SK-N-SH treated with all-trans-retinoic acid at 6 μM for 48 hours (cell line): ENCODE measurements at regions not wholly inside any gene's neighbourhood (a gene's known extent, or its start where the extent isn't known, plus 50 kb on each side); places are given as distances from the start of the nearest gene placed in this dataset.
A peak's percentile ranks its signal among the peaks of the same experiment; 100 is the strongest.

Source experiments
- ATAC-seq: fragments of 200-7000 bp; cut with Tn5 transposase; 3 replicates; pipeline ENCODE4 v1.9.1; 2020; ENCODE audit warnings: mild to moderate bottlenecking, moderate library complexity
- BACH2 ChIP-seq: fragments of 250-450 bp; sonication (Bioruptor Pico); IDR thresholded peaks from 2 replicates; pipeline ENCODE4 v1.9.0; 2021; ENCODE audit warnings: mild to moderate bottlenecking, borderline replicate concordance
- CSDC2 ChIP-seq: fragments of 250-450 bp; sonication (Bioruptor Pico); IDR thresholded peaks from 2 replicates; pipeline ENCODE4 v1.5.0; 2020; ENCODE audit warnings: mild to moderate bottlenecking, moderate library complexity
- ESRRG ChIP-seq: fragments of 250-450 bp; sonication (Bioruptor Pico); IDR thresholded peaks from 2 replicates; pipeline ENCODE4 v1.6.1; 2021; ENCODE audit warnings: mild to moderate bottlenecking
- GLIS3 ChIP-seq: fragments of 250-450 bp; sonication (Bioruptor Pico); IDR thresholded peaks from 2 replicates; pipeline ENCODE4 v1.5.0; 2020; ENCODE audit warnings: mild to moderate bottlenecking, moderate library complexity
- ISL1 ChIP-seq: fragments of 250-450 bp; sonication (Bioruptor Pico); IDR thresholded peaks from 2 replicates; pipeline ENCODE4 v2.1.2; 2022; ENCODE audit warnings: mild to moderate bottlenecking, moderate library complexity
- PPARA ChIP-seq: fragments of 250-450 bp; sonication (Bioruptor Pico); IDR thresholded peaks from 2 replicates; pipeline ENCODE4 v1.5.0; 2020; ENCODE audit warnings: mild to moderate bottlenecking, borderline replicate concordance
- RARB ChIP-seq: fragments of 250-450 bp; sonication (Bioruptor Pico); IDR thresholded peaks from 2 replicates; pipeline ENCODE4 v1.8.0; 2021; ENCODE audit warnings: mild to moderate bottlenecking, moderate library complexity
- SNAI2 ChIP-seq: fragments of 250-450 bp; sonication (Bioruptor Pico); IDR thresholded peaks from 2 replicates; pipeline ENCODE4 v1.5.0; 2020; ENCODE audit warnings: mild to moderate bottlenecking, moderate library complexity
- TCF4 ChIP-seq: fragments of 250-450 bp; sonication (Bioruptor Pico); IDR thresholded peaks from 2 replicates; pipeline ENCODE4 v1.8.0; 2021; ENCODE audit warnings: mild to moderate bottlenecking, moderate library complexity, borderline replicate concordance
- TOX ChIP-seq: fragments of 250-450 bp; sonication (Bioruptor Pico); IDR thresholded peaks from 2 replicates; pipeline ENCODE4 v1.8.0; 2021; ENCODE audit warnings: mild to moderate bottlenecking, moderate library complexity, borderline replicate concordance
- ZC3H10 ChIP-seq: fragments of 250-450 bp; sonication (Bioruptor Pico); IDR thresholded peaks from 2 replicates; pipeline ENCODE4 v1.5.1; 2021; ENCODE audit warnings: mild to moderate bottlenecking, moderate library complexity
- ZFP3 ChIP-seq: fragments of 250-450 bp; sonication (Bioruptor Pico); IDR thresholded peaks from 2 replicates; pipeline ENCODE4 v1.5.0; 2020; ENCODE audit warnings: mild to moderate bottlenecking, moderate library complexity
- ZFP30 ChIP-seq: fragments of 450-650 bp; formaldehyde crosslinking; IDR thresholded peaks from 2 replicates; pipeline ENCODE4 v1.5.0; 2022; ENCODE audit warnings: mild to moderate bottlenecking, moderate library complexity
- ZNF565 ChIP-seq: fragments of 450-650 bp; formaldehyde crosslinking; conservative IDR thresholded peaks from 2 replicates; pipeline ENCODE4 v1.5.0; 2020; ENCODE audit warnings: low read depth, mild to moderate bottlenecking, moderate library complexity
- ZNF8 ChIP-seq: fragments of 450-650 bp; formaldehyde crosslinking; IDR thresholded peaks from 2 replicates; pipeline ENCODE4 v1.5.0; 2020; ENCODE audit warnings: mild to moderate bottlenecking, moderate library complexity
- TF ChIP-seq, protein P1 (sequence below): fragments of 250-450 bp; sonication (Bioruptor Pico); IDR thresholded peaks from 2 replicates; pipeline ENCODE4 v1.8.0; 2021; ENCODE audit warnings: low read depth, mild to moderate bottlenecking, moderate library complexity, borderline replicate concordance
- TF ChIP-seq, protein P2 (sequence below): fragments of 250-450 bp; sonication (Bioruptor Pico); IDR thresholded peaks from 2 replicates; pipeline ENCODE4 v1.5.1; 2020; ENCODE audit warnings: low read depth, mild to moderate bottlenecking, moderate library complexity
- TF ChIP-seq, protein P3 (sequence below): fragments of 250-450 bp; sonication (Bioruptor Pico); IDR thresholded peaks from 2 replicates; pipeline ENCODE4 v1.5.1; 2021; ENCODE audit warnings: mild to moderate bottlenecking, moderate library complexity
- TF ChIP-seq, protein P4 (sequence below): fragments of 250-450 bp; sonication (Bioruptor Pico); IDR thresholded peaks from 2 replicates; pipeline ENCODE4 v1.5.0; 2020; ENCODE audit warnings: mild to moderate bottlenecking, moderate library complexity

DNA sequence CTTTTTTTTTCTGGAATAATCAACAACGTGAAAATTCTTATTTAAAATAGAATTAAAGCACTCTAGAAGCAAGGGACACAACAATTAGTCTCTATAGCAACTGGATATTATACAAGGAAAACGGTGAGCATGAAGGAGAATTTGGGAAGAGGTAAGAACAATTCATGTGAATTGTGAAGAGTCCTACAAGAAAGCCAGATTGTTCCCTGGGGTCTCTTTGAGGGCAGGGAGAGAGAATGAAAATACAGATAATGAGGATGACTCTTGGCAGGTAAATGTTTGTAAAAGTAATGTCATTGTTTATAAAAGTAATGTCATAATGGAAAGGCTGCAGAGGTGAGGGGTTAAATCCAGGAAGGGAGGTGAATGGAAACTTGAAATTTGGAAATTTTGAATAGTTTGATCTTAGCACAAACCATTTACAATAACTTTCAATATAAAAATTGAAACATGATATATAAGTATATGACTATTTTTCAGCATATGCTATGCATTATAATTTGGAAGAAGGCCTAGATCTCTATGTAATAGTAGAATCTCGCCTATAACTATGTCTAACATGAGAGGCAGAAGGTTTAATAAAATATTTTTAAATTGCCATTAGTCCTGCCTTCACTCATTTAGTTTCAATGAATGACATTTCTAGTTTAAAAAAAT, 378.8 kb upstream of the DCN start:
- ATAC-seq = no peak
- TF ChIP-seq TCF4 = no peak
- TF ChIP-seq RARB (CRISPR knock-in tag) = no peak
- TF ChIP-seq, protein P1, sequence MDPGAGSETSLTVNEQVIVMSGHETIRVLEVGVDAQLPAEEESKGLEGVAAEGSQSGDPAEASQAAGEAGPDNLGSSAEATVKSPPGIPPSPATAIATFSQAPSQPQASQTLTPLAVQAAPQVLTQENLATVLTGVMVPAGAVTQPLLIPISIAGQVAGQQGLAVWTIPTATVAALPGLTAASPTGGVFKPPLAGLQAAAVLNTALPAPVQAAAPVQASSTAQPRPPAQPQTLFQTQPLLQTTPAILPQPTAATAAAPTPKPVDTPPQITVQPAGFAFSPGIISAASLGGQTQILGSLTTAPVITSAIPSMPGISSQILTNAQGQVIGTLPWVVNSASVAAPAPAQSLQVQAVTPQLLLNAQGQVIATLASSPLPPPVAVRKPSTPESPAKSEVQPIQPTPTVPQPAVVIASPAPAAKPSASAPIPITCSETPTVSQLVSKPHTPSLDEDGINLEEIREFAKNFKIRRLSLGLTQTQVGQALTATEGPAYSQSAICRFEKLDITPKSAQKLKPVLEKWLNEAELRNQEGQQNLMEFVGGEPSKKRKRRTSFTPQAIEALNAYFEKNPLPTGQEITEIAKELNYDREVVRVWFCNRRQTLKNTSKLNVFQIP (CRISPR knock-in tag) = no peak
- no peak for TF ChIP-seq BACH2 (CRISPR knock-in tag)
- TF ChIP-seq ZNF8 (CRISPR knock-in tag) = no peak
- TF ChIP-seq ZFP30 (CRISPR knock-in tag) = no peak
- TF ChIP-seq PPARA (CRISPR knock-in tag) = no peak
- TF ChIP-seq SNAI2 (CRISPR knock-in tag) = no peak
- TF ChIP-seq GLIS3 (CRISPR knock-in tag) = no peak
- no peak for TF ChIP-seq TOX (CRISPR knock-in tag)
- TF ChIP-seq, protein P2, sequence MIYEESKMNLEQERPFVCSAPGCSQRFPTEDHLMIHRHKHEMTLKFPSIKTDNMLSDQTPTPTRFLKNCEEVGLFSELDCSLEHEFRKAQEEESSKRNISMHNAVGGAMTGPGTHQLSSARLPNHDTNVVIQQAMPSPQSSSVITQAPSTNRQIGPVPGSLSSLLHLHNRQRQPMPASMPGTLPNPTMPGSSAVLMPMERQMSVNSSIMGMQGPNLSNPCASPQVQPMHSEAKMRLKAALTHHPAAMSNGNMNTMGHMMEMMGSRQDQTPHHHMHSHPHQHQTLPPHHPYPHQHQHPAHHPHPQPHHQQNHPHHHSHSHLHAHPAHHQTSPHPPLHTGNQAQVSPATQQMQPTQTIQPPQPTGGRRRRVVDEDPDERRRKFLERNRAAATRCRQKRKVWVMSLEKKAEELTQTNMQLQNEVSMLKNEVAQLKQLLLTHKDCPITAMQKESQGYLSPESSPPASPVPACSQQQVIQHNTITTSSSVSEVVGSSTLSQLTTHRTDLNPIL (CRISPR knock-in tag) = no peak
- TF ChIP-seq, protein P3, sequence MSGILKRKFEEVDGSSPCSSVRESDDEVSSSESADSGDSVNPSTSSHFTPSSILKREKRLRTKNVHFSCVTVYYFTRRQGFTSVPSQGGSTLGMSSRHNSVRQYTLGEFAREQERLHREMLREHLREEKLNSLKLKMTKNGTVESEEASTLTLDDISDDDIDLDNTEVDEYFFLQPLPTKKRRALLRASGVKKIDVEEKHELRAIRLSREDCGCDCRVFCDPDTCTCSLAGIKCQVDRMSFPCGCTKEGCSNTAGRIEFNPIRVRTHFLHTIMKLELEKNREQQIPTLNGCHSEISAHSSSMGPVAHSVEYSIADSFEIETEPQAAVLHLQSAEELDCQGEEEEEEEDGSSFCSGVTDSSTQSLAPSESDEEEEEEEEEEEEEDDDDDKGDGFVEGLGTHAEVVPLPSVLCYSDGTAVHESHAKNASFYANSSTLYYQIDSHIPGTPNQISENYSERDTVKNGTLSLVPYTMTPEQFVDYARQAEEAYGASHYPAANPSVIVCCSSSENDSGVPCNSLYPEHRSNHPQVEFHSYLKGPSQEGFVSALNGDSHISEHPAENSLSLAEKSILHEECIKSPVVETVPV (CRISPR knock-in tag) = no peak
- TF ChIP-seq ZFP3 (CRISPR knock-in tag) = no peak
- TF ChIP-seq ZC3H10 (CRISPR knock-in tag) = no peak
- TF ChIP-seq CSDC2 (CRISPR knock-in tag) = no peak
- TF ChIP-seq, protein P4, sequence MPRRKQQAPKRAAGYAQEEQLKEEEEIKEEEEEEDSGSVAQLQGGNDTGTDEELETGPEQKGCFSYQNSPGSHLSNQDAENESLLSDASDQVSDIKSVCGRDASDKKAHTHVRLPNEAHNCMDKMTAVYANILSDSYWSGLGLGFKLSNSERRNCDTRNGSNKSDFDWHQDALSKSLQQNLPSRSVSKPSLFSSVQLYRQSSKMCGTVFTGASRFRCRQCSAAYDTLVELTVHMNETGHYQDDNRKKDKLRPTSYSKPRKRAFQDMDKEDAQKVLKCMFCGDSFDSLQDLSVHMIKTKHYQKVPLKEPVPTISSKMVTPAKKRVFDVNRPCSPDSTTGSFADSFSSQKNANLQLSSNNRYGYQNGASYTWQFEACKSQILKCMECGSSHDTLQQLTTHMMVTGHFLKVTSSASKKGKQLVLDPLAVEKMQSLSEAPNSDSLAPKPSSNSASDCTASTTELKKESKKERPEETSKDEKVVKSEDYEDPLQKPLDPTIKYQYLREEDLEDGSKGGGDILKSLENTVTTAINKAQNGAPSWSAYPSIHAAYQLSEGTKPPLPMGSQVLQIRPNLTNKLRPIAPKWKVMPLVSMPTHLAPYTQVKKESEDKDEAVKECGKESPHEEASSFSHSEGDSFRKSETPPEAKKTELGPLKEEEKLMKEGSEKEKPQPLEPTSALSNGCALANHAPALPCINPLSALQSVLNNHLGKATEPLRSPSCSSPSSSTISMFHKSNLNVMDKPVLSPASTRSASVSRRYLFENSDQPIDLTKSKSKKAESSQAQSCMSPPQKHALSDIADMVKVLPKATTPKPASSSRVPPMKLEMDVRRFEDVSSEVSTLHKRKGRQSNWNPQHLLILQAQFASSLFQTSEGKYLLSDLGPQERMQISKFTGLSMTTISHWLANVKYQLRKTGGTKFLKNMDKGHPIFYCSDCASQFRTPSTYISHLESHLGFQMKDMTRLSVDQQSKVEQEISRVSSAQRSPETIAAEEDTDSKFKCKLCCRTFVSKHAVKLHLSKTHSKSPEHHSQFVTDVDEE (CRISPR knock-in tag) = no peak
- TF ChIP-seq ZNF565 = no peak
- TF ChIP-seq ESRRG (CRISPR knock-in tag) = no peak
- TF ChIP-seq, all 23 proteins: peak for 0

DNA sequence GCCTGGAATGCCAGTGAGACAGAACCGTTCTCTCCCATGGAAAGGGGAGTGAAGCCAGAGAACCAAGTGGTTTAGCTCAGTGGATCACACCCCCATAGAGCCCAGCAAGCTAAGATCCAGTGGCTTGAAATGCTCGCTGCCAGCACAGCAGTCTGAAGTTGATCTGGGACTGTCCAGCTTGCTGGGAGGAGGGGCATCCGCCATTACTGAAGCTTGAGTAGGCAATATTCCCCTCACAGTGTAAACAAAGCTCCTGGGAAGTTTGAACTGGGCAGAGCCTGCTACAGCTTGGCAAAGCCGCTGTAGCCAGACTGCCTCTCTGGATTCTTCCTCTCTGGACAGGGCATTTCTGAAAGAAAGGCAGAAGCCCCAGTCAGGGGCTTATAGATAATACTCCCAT, 374.3 kb upstream of the DCN start:
- TF ChIP-seq ZNF8 (CRISPR knock-in tag) (no peak), BACH2 (CRISPR knock-in tag) (no peak)
- ATAC-seq = no peak

DNA sequence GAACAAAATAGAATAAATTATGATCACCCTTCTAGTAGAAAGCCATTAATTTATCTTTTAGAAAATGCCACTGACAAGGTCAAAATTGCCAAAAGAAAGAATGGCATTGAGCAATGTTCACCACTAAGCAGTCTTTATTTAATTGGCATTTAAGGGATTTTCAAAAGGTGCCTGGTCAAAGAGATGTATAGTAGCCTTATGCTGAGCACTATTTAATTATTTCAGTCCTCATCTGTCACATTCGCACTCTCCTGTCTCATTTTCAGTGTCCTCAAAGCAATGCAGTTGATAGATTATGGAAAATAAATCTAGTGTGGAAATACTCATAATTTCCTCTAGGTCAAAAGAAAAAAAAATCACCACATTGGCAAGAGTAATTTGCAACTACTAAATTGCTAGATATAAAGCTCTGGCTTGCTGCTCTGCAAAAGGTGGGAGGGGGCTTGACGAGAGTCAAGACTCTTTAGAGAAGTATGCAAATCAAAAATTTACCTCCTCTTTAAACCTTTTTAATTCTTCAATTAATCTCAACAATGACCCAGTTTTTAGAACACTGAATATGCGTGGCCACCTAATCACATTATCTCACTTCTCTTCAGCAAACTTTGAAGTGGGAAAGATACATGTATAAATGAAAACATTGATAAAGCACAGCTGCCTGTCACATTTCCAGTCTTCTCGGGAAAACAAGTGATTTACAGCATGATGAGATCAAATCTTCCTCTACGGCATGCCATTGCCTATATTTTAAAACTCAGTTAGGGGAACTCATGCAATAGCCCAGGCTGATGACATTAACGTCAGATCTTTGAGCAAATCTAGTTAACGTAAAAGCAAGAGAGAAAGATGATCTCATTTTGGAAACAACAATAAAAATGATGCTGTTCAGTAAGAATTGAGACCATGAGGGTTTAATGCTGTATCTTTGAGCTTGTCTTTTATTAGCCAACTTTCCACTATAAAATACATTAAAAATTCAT, 373.1 kb upstream of the DCN start:
- TF ChIP-seq SNAI2 (CRISPR knock-in tag) (no peak), ISL1 (CRISPR knock-in tag) (peak; percentile 84), ZFP3 (CRISPR knock-in tag) (peak; percentile 61; the same call in 1 of the 2 replicates), ZFP30 (CRISPR knock-in tag) (no peak), TCF4 (peak; percentile 79), ZC3H10 (CRISPR knock-in tag) (no peak), ESRRG (CRISPR knock-in tag) (0 out of 2 replicates have a peak, but pooled peaks have one; percentile 32), CSDC2 (CRISPR knock-in tag) (no peak)
- TF ChIP-seq, protein P3 (CRISPR knock-in tag) = 0 out of 2 replicates have a peak, but pooled peaks have one; percentile 11
- TF ChIP-seq, protein P4 (CRISPR knock-in tag) = peak; percentile 86
- TF ChIP-seq, protein P2 (CRISPR knock-in tag) = peak; percentile 40; the same call in 1 of the 2 replicates
- ATAC-seq = no peak
